Stimulated activated CD8-positive, alpha-beta memory T cell treated with anti-CD3 and anti-CD28 coated beads, Interleukin-15, amount 100 ng/mL, for 1 hour (primary cell): ENCODE measurements at regions not wholly inside any gene's neighbourhood (a gene's known extent, or its start where the extent isn't known, plus 50 kb on each side); places are given as distances from the start of the nearest gene placed in this dataset.

Experiments
- DNase-seq: peaks from one replicate; pipeline ENCODE4 v3.0.0-alpha.2; 2020; ENCODE audit warnings: low read depth

DNA sequence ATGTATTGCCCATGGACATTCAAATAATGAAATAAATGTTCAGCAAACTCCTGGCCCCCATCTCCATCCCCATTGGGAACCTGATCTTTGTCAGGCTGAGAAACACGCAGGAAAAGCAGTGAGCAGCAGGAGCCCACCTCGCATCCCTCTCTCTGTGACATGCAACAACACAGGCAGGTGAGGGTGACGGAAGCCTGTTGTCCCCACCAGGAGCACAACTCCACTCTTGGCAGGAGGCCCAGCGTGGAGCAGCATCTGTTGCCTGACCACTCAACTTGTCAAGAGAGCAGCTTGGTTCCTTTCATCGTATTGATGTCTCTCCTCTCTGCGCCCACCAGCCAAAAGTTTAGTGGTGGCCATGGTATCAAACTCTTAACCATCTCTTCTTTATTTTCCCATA lies 586.9 kb upstream of the ARID1B start:
- no peak for DNase-seq

GRCh38 chr6:156189714-156190113 lies 587.5 kb upstream of the ARID1B start:
- no peak for DNase-seq

DNA sequence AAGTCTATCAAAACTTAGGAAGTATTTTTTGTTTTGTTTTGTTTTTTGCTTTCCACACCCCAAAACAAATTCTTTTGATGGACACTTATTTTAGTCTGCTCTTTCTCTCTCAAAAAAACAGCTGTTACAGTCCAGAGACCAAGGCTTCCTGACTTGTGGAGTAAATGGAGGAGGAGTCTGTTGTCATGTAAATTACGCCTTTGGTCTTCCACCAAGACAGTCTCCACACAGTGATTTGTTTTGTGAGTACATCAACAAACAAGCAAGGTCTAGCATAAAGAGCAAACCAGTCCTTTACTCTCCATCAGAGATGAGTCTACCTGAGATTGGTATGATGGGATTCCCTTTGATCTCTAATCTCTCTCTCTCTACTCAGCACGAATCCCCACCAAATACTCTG lies 588.0 kb upstream of the ARID1B start:
- no peak for DNase-seq

- DNase-seq, result no peak
Measured at GRCh38 chr6:156185113-156185512, 592.1 kb upstream of the ARID1B start.

- no peak for DNase-seq
Measured at GRCh38 chr6:156183678-156184077, 593.5 kb upstream of the ARID1B start.

GRCh38 chr6:156182356-156182755 lies 594.8 kb upstream of the ARID1B start:
- no peak for DNase-seq

GRCh38 chr6:156181506-156181905 lies 595.7 kb upstream of the ARID1B start:
- DNase-seq, result no peak

DNA sequence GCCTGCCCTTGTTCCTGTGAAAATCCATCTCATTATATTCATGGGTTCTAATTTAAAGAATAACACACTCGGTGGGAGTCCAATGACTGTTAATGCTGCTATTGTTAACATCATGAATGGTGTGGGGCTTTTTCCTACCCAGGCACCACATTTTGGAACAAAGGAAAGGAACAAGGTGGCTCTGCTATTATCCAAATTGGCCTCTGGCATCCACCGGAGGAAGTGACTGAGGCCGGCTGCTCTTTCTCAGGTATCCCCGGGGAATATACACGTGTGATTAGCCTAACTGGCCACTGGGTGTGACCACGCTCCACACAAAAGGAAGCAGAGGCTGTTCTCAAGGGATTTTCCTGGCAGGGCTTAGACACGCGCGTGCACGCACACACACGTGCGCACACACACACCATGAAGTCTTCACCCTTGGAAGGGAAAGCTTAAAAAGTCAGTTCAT lies 601.2 kb upstream of the ARID1B start:
- no peak for DNase-seq

DNA sequence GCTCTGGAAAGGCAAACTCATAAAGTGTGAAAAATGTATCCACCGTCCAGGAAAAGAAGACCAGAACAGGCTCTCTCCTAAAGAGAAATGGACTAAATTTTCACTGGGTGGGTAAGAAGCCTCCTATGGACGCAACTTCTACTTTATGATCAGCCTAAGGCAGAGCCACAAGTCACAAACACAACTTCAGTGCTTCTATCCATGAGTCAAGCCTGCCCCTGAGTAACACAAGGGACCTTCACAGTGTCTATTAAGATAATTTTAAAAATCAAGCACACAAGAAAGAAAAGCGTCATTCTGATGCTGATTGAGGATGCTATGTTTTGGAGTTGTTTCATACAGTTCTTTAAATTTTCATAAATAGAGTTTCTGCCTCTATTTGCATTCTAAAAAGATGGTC lies 601.7 kb upstream of the ARID1B start:
- no peak for DNase-seq

DNA sequence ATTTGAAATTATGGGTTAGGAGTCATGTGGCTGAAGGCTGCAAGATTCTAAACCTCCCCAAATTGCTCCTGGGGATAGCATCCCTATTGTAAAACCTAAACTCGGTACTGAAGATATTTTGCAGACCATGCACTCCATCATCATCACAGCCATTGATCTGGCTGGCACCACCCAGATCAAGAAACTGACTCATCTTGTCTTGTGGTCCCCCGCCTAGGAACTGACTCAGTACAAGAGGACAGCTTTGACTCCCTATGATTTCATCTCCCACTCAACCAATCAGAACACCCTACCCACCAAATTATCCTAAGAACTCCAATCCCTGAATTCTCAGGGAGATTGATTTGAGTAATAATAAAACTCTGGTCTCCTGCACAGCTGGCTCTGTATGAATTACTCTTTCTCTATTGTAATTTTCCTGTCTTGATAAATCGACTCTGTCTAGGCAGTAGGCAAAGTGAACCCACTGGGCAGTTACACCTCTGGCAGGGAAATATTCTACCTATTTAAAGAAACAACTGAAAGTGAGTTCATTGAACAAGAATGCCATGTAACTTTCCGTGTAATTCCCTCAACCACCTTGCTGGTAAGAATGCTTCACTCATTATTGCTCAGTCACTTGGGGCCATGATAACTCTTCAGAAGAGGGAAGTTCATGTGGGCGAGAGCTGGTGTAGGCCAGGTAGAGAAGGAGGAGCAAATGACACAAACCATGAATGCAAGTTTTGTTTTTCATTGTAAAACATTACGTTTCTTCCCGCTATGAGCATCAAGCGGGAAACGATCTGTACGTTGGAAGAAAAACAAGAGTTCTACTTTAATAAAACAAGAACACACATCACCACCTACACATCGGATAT lies 602.9 kb upstream of the ARID1B start:
- no peak for DNase-seq

- DNase-seq, result no peak
Measured at GRCh38 chr6:156169371-156169770, 607.8 kb upstream of the ARID1B start.

DNA sequence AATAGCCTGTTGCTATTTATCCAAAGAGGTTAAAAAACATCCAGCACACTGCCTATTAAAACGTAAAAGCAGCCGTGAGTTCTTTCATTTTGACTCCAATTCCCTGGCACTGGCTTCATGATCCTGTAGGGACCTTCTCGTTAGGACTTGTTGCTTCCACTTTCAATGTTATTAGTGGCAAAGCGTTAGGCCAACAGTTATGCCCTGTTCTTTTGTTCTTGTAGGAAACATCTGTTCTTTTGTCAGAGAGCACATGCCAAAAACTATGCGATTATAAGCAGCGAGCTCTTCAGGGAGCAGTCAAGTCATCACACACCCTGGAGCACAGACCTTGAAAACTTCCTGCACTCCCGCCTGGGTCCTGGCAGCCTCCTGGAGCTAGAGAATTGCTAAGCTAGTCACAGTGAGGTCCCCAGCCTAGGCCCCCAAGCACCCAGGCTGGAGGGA lies 609.5 kb upstream of the ARID1B start:
- DNase-seq, result no peak

DNA sequence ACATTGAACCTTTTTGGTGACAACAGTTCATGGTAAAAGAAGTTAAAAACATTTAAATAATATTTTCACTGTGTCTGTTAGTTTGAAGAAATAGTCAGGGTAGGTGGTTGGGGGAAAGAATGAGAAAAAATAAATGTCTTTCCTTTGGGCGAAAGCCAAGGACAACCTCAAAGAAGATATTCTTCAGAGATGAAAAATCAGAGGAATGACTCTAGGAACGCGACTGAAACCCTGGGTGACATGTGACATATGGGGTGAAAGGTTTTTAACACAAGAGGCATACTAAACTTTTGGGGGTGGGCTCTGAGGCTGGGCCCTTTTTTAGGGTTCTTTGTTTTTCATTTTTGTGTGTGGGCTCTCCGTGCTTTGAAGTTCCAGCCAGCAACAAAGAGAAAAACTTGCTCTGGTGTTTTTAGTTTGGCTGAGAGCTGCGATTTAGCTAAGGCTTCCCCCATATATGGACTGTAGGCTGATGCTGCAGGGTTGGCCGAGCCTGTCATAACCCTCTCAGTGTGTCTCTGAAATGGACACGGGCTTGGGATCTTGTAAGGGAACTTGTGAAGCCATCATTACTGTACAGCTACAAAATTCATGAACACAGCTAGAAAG lies 610.1 kb upstream of the ARID1B start:
- no peak for DNase-seq

GRCh38 chr6:156166093-156166492 lies 611.1 kb upstream of the ARID1B start:
- no peak for DNase-seq

GRCh38 chr6:156164701-156165452 lies 612.3 kb upstream of the ARID1B start:
- DNase-seq, result no peak

GRCh38 chr6:156163311-156163710 lies 613.9 kb upstream of the ARID1B start:
- DNase-seq, result no peak

DNA sequence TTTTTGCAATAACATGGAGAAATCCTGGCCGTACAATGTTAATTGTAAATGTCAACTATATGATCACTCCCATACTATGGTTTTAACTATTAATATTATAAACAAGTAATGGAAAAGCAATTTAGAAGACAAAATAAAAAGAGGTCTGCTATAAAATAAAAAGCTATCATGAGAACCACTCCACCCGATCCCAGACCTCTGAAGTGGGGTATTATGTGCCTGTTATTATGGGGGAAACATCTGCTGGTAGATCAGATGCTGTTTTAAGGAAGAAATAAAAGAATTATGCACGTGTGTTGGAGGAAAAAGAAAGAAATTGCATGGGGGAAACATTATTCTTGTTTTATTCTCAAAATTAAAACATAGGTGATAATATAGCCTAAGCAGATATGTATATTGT lies 615.7 kb upstream of the ARID1B start:
- no peak for DNase-seq

GRCh38 chr6:156160795-156161165 lies 616.4 kb upstream of the ARID1B start:
- no peak for DNase-seq

- no peak for DNase-seq
Measured at GRCh38 chr6:156160007-156160794, 617.0 kb upstream of the ARID1B start.

- DNase-seq, result no peak
Measured at GRCh38 chr6:156154896-156155295, 622.3 kb upstream of the ARID1B start.

GRCh38 chr6:156150391-156150790 lies 626.8 kb upstream of the ARID1B start:
- DNase-seq, result no peak

GRCh38 chr6:156146891-156147290 lies 630.3 kb upstream of the ARID1B start:
- DNase-seq, result no peak
